Esophagus (tissue), 2 donors: ENCODE measurements at regions not wholly inside any gene's neighbourhood (a gene's known extent, or its start where the extent isn't known, plus 50 kb on each side); places are given as distances from the start of the nearest gene placed in this dataset.

ENCODE experiments used
- H3K27ac ChIP-seq, 2 donors: one replicate each; pipeline ENCODE4 v1.5.1; 2013; ENCODE audit warnings: low read depth in 2 of 2, mild to moderate bottlenecking in 2 of 2, inconsistent platforms in 1 of 2, low read length in 1 of 2, moderate library complexity in 1 of 2
- H3K27me3 ChIP-seq, 2 donors: one replicate each; pipeline ENCODE4 v1.6.1; 2013; ENCODE audit warnings: low read length in 2 of 2, control low read depth in 1 of 2, mild to moderate bottlenecking in 1 of 2; ENCODE audit not compliant: insufficient read depth in 2 of 2, control insufficient read depth in 1 of 2
- H3K36me3 ChIP-seq, 2 donors: one replicate each; pipeline ENCODE4 v1.6.1; 2013; ENCODE audit warnings: low read length in 1 of 2; ENCODE audit not compliant: control insufficient read depth in 2 of 2, insufficient read depth in 2 of 2
- H3K4me1 ChIP-seq, 2 donors: one replicate each; pipeline ENCODE4 v1.6.1; 2013; ENCODE audit warnings: low read length in 1 of 2; ENCODE audit not compliant: control insufficient read depth in 2 of 2, insufficient read depth in 2 of 2
- H3K4me3 ChIP-seq, 2 donors: one replicate each; pipeline ENCODE4 v1.5.1; 2013; ENCODE audit warnings: low read length in 2 of 2, mild to moderate bottlenecking in 2 of 2, low read depth in 1 of 2, moderate library complexity in 1 of 2
- H3K9me3 ChIP-seq, 2 donors: one replicate each; pipeline ENCODE4 v1.6.1; 2013; ENCODE audit warnings: mild to moderate bottlenecking in 2 of 2, low read depth in 1 of 2, low read length in 1 of 2, moderate library complexity in 1 of 2; ENCODE audit not compliant: control insufficient read depth in 2 of 2, insufficient read depth in 1 of 2
- WGBS, 2 donors: extraction: QIAGEN DNeasy Blood & Tissue Kit; methylation state at CpG; one replicate each; pipeline ENCODE4 v1.1.7; 2013; 5-methylcytosine and 5-hydroxymethylcytosine counted together
- donor health status: healthy with polysubstance abuse.
- donor health status: Bipolar disorder and iron deficiency.

DNA sequence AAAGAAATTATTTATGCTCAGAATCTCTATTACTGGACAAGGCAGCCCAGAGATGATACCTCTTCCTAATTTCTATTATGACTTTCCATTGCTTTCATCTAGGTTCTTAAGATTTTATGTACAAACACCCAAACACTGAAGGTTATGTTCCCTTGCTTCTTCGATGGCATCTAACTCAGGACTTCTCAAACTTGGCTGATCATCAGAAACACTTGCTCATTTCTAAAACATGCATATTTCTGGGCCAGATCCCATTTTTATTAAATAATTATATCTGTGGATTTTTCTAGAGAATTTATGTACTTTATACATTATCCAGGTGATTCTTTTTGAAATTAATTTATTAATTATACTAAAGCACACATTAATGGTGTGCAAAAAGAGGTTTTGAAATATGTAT is 482.4 kb upstream of the NR2F2 start:
- WGBS, 2 donors: 61 to 68% methylated on average over 1 of the region's 1 CpG
- Histone ChIP-seq H3K4me3 (no peak overlapping the region), H3K36me3 (no peaks in the 10 kb centered on the region), H3K27ac (no peak overlapping the region), H3K4me1 (no peaks in the 10 kb centered on the region), H3K9me3 (no peaks in the 10 kb centered on the region), H3K27me3 (no peaks in the 10 kb centered on the region)

GRCh38 chr15:95850837-95851236 is 479.7 kb upstream of the NR2F2 start:
- Histone ChIP-seq H3K4me1 (no peaks in the 10 kb centered on the region), H3K4me3 (no peak overlapping the region), H3K27ac (no peak overlapping the region), H3K27me3 (no peaks in the 10 kb centered on the region), H3K9me3 (no peaks in the 10 kb centered on the region), H3K36me3 (no peaks in the 10 kb centered on the region)
- 92 to 93% methylated on average over 2 of the region's 2 CpGs for WGBS, 2 donors

- Histone ChIP-seq H3K27me3 (no peaks in the 10 kb centered on the region), H3K4me1 (no peaks in the 10 kb centered on the region), H3K9me3 (no peaks in the 10 kb centered on the region), H3K36me3 (no peaks in the 10 kb centered on the region), H3K4me3 (no peak overlapping the region), H3K27ac (no peak overlapping the region)
Measured at GRCh38 chr15:95853350-95853749, 477.1 kb upstream of the NR2F2 start.

DNA sequence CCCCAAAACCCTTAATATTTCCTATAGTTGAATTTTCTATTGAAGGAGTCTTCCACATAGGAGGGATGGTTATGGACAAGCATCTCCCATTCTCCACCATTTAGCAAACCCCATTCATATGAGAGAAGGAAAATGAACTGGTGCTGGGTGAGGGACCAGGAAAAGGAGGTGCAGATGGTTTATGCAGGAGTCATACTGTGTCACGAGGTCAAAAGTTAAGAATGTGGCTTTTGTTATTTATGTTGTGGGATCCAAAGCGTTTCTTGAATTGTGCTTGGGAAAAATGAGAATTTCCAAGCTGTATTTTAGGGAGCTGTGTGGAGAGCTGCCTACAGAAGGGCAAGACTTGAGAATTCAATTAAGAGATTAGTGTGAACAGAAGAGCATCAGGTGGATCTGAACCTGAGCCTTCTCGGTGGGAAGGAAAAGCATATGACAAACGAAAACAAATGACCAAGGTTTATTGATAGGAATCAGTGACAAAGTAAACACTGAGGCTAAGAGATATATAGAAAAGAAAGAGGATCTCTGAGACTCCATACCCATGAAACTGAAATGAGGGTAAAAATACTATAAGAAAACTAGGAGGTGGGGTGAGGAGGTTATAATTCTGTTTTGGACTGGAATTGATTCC is 473.3 kb upstream of the NR2F2 start:
- Histone ChIP-seq H3K36me3 (no peaks in the 10 kb centered on the region), H3K27ac (no peak overlapping the region), H3K4me3 (no peak overlapping the region), H3K9me3 (no peaks in the 10 kb centered on the region), H3K4me1 (no peaks in the 10 kb centered on the region), H3K27me3 (no peaks in the 10 kb centered on the region)
- WGBS, 2 donors: 57 to 68% methylated on average over 4 of the region's 4 CpGs

DNA sequence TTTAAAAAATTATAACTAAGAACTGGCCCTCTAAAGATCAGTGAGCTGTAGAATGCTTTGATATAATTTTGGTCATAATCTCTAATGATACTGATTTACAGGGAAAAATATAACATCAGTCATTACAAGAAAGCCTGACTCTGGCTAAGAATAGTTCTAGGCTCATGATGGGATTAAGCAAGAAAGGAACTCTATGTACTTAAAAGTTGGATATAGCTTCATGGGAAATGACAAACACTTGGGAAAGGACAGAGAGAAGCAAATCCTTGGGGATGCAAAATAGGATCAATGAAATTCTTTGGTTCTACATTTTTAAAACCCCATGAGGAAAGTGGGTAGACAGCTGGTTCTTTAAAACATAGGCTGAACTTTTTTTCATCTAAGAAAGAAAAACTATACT is 472.7 kb upstream of the NR2F2 start:
- H3K4me1 ChIP-seq: no peaks in the 10 kb centered on the region
- H3K9me3 ChIP-seq: no peaks in the 10 kb centered on the region
- H3K27ac ChIP-seq: no peak overlapping the region
- no peak overlapping the region for H3K4me3 ChIP-seq
- H3K27me3 ChIP-seq: no peaks in the 10 kb centered on the region
- H3K36me3 ChIP-seq: no peaks in the 10 kb centered on the region

- H3K9me3 ChIP-seq: no peaks in the 10 kb centered on the region
- H3K27ac ChIP-seq: no peak overlapping the region
- no peak overlapping the region for H3K4me3 ChIP-seq
- no peaks in the 10 kb centered on the region for H3K36me3 ChIP-seq
- no peaks in the 10 kb centered on the region for H3K4me1 ChIP-seq
- no peaks in the 10 kb centered on the region for H3K27me3 ChIP-seq
- 91 to 94% methylated on average over 1 of the region's 1 CpG for WGBS, 2 donors
Measured at GRCh38 chr15:95860406-95860805, 470.1 kb upstream of the NR2F2 start.

DNA sequence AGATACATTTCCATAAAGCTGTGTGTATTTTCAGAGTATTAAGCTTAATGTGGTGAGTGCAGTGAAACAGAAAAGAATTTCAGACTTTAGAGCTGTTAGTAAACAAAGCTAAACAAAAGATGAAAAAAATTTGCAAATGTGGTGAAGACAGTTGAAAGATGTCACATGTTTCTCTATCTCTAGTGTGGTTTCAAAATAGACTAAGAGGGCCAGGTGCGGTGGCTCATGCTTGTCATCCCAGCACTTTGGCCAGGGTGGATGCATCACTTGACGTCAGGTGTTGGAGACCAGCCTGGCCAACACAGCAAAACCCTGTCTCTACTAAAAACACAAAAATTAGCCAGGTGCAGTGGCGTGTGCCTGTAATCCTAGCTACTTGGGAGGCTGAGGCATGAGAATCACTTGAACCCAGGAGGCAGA is 466.0 kb upstream of the NR2F2 start:
- Histone ChIP-seq H3K36me3 (no peaks in the 10 kb centered on the region), H3K9me3 (no peaks in the 10 kb centered on the region), H3K4me3 (no peak overlapping the region), H3K27ac (no peak overlapping the region), H3K4me1 (no peaks in the 10 kb centered on the region), H3K27me3 (no peaks in the 10 kb centered on the region)
- WGBS, 2 donors: 72 to 75% methylated on average over 3 of the region's 3 CpGs

GRCh38 chr15:95865330-95865739 is 465.2 kb upstream of the NR2F2 start:
- WGBS, 2 donors: 69 to 73% methylated on average over 4 of the region's 4 CpGs
- Histone ChIP-seq H3K27me3 (no peaks in the 10 kb centered on the region), H3K9me3 (no peaks in the 10 kb centered on the region), H3K4me3 (no peak overlapping the region), H3K4me1 (no peaks in the 10 kb centered on the region), H3K27ac (no peak overlapping the region), H3K36me3 (no peaks in the 10 kb centered on the region)

DNA sequence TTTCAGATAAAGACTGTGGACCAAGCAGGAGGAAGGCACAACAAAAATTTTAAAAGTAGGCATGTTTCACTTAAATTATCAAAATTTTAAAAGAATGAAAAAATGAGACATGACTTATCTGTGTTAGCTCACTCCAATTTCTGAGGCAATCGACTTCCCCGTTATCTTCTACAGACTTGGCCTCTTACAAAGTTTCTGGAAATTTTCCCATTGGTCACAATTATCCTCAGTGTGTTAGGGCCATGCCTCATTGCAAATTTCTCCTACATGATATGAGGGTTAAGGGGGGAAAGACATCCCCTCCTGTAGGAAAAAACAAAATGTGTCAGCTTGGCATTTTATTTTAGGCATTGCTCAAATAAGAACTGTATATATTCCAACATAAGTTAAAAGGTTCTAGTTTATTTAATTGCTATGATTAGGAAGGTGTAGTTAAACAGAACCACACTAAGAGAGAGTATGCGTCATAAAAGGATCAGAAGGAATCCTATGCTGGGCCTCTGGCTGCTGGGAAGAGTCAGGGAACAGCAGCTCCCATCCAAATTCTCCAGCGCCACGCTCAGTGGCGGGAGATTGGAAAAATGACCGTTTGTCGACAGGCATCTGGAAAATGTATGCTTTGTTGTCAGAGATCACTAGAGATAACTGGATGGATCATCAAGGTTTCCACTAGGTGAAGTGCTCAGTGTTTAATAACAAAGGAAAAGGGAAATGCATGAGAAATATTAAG is 463.6 kb upstream of the NR2F2 start:
- Histone ChIP-seq H3K27me3 (no peaks in the 10 kb centered on the region), H3K4me3 (no peak overlapping the region), H3K4me1 (no peaks in the 10 kb centered on the region), H3K9me3 (no peaks in the 10 kb centered on the region), H3K27ac (no peak overlapping the region), H3K36me3 (no peaks in the 10 kb centered on the region)
- WGBS, 2 donors: 83 to 89% methylated on average over 8 of the region's 8 CpGs

- WGBS, 2 donors: 73 to 80% methylated on average over 5 of the region's 5 CpGs
- no peaks in the 10 kb centered on the region for H3K27me3 ChIP-seq
Measured at GRCh38 chr15:95868450-95868849, 462.1 kb upstream of the NR2F2 start.

More at GRCh38 chr15:95868450-95868849, 462.1 kb upstream of the NR2F2 start:
- Histone ChIP-seq H3K4me1 (no peaks in the 10 kb centered on the region), H3K36me3 (no peaks in the 10 kb centered on the region), H3K4me3 (no peak overlapping the region), H3K9me3 (no peaks in the 10 kb centered on the region), H3K27ac (no peak overlapping the region)
